Caco-2 (cell line): ENCODE measurements at regions not wholly inside any gene's neighbourhood (a gene's known extent, or its start where the extent isn't known, plus 50 kb on each side); places are given as distances from the start of the nearest gene placed in this dataset.

Source experiments
- BruUV-seq: library from RNA; stranded (reverse); fragments of 400-500 nt; replicated peaks from 2 replicates; lab custom pipeline; 2021; lab: Mats Ljungman, UMichigan
- CTCF ChIA-PET: fragments of 300-600 bp; sonication (Branson Sonifier 250); formaldehyde crosslinking; loops from one replicate; lab custom pipeline; 2022; ENCODE audit warnings: antibody characterized with exemption; lab: Charles Lee
- POLR2A ChIA-PET: fragments of 300-600 bp; sonication (Branson Sonifier 250); formaldehyde crosslinking; loops from one replicate; lab custom pipeline; 2022; ENCODE audit warnings: antibody characterized with exemption; lab: Charles Lee
- DNase-seq, 2 experiments: peaks; one replicate each; pipeline versions ENCODE4 v3.0.0 to v3.0.0-alpha.2; 2020 to 2022
- H3K27me3 ChIP-seq: replicated peaks from 2 replicates; pipeline ENCODE4 v1.6.0; 2011; ENCODE audit warnings: low read length; ENCODE audit not compliant: control insufficient read depth, insufficient read depth
- H3K36me3 ChIP-seq: 2 replicates; pipeline ENCODE4 v1.5.1; 2011; ENCODE audit warnings: low read length; ENCODE audit not compliant: control insufficient read depth, insufficient read depth
- H3K4me1 ChIP-seq: fragments of 250-450 bp; sonication (Bioruptor Pico); 2 replicates; pipeline ENCODE4 v1.5.1; 2020; ENCODE audit warnings: mild to moderate bottlenecking
- H3K4me3 ChIP-seq: 2 replicates; pipeline ENCODE4 v1.5.1; 2011; ENCODE audit warnings: low read depth, mild to moderate bottlenecking, control low read depth, low read length
- H3K9me3 ChIP-seq: fragments of 250-450 bp; sonication (Bioruptor Pico); 2 replicates; pipeline ENCODE4 v1.5.1; 2020; ENCODE audit warnings: mild to moderate bottlenecking, moderate library complexity
- H3K27ac Mint-ChIP-seq: one replicate; pipeline ENCODE4 v1.8.0; 2022; ENCODE audit warnings: mixed read lengths; ENCODE audit not compliant: unreplicated experiment
- H3K27me3 Mint-ChIP-seq: one replicate; pipeline ENCODE4 v1.8.0; 2022; ENCODE audit warnings: mixed read lengths; ENCODE audit not compliant: insufficient read depth, unreplicated experiment
- H3K36me3 Mint-ChIP-seq: one replicate; pipeline ENCODE4 v1.8.0; 2022; ENCODE audit warnings: mild to moderate bottlenecking, mixed read lengths; ENCODE audit not compliant: insufficient read depth, unreplicated experiment
- H3K4me1 Mint-ChIP-seq: one replicate; pipeline ENCODE4 v1.8.0; 2022; ENCODE audit warnings: low read depth, mixed read lengths; ENCODE audit not compliant: unreplicated experiment
- H3K4me3 Mint-ChIP-seq: one replicate; pipeline ENCODE4 v1.8.0; 2022; ENCODE audit warnings: mild to moderate bottlenecking, moderate library complexity, mixed read lengths; ENCODE audit not compliant: unreplicated experiment
- H3K9me3 Mint-ChIP-seq: one replicate; pipeline ENCODE4 v1.8.0; 2022; ENCODE audit warnings: mixed read lengths; ENCODE audit not compliant: unreplicated experiment
- intact Hi-C: fragments of 100-400 bp; cut with micrococcal nuclease; formaldehyde crosslinking; loops from one replicate; pipeline ENCODE4 v1.10.0; 2022; ENCODE audit not compliant: unreplicated experiment
- TF ChIP-seq, protein P1 (sequence below), 2 experiments: fragments of 200-600 bp in 1 of 2; IDR thresholded peaks; 1 replicate in 1 of 2; 2 replicates in 1 of 2; pipeline versions ENCODE4 v1.5.1 to v1.8.0; 2011 to 2022; ENCODE audit warnings: antibody characterized with exemption in 1 of 2, control low read depth in 1 of 2, inconsistent platforms in 1 of 2, low read depth in 1 of 2, low read length in 1 of 2, mild to moderate bottlenecking in 1 of 2, moderate library complexity in 1 of 2; ENCODE audit not compliant: insufficient read depth in 1 of 2, severe bottlenecking in 1 of 2, unreplicated experiment in 1 of 2

DNA sequence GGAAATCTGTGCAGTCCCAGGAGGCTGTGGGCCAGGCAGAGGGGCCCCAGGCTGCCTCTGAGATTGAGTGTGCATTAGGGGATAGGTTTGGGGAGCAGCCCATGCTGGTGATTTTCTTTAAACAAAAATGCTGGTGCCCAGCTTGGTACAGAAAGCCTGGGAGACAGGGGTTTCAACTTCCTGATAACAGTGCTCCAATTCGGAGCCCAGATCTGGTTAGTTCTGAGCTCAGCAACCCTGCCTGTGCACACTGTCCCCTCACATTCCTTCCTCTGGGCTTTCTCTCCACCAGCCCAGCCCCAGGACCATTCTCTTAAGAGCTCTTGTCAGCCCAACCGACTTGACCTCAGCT is 379.2 kb upstream of the ZMIZ1 start:
- H3K4me1 ChIP-seq, result peaks cover 4% of the 10 kb centered on the region; the same call in 1 of the 2 replicates
- Mint-ChIP-seq H3K9me3 (no peaks in the 10 kb centered on the region), H3K4me3 (no peak overlapping the region), H3K4me1 (no peaks in the 10 kb centered on the region), H3K36me3 (no peaks in the 10 kb centered on the region), H3K27me3 (no peaks in the 10 kb centered on the region), H3K27ac (no peak overlapping the region)
- BruUV-seq, result no TSS peak
- TF ChIP-seq, protein P1, sequence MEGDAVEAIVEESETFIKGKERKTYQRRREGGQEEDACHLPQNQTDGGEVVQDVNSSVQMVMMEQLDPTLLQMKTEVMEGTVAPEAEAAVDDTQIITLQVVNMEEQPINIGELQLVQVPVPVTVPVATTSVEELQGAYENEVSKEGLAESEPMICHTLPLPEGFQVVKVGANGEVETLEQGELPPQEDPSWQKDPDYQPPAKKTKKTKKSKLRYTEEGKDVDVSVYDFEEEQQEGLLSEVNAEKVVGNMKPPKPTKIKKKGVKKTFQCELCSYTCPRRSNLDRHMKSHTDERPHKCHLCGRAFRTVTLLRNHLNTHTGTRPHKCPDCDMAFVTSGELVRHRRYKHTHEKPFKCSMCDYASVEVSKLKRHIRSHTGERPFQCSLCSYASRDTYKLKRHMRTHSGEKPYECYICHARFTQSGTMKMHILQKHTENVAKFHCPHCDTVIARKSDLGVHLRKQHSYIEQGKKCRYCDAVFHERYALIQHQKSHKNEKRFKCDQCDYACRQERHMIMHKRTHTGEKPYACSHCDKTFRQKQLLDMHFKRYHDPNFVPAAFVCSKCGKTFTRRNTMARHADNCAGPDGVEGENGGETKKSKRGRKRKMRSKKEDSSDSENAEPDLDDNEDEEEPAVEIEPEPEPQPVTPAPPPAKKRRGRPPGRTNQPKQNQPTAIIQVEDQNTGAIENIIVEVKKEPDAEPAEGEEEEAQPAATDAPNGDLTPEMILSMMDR (IDR thresholded peaks at IDR 0.05; ENCODE audit: insufficient read depth in 1 of 2, low read depth in 1 of 2, low read length in 1 of 2, severe bottlenecking in 1 of 2, unreplicated experiment in 1 of 2), result no peak
- intact Hi-C loops, result no loop called here
- no peaks in the 10 kb centered on the region for H3K27me3 ChIP-seq
- no peak overlapping the region for H3K4me3 ChIP-seq
- H3K36me3 ChIP-seq, result no peaks in the 10 kb centered on the region
- no peak for DNase-seq
- ChIA-PET CTCF (interaction anchor here (0.6 kb wide), 1 partner anchor 84 kb away, joined by 3 read pairs; no protein-coding TSS in a partner anchor), POLR2A (no interaction called here)
- H3K9me3 ChIP-seq, result no peaks in the 10 kb centered on the region

DNA sequence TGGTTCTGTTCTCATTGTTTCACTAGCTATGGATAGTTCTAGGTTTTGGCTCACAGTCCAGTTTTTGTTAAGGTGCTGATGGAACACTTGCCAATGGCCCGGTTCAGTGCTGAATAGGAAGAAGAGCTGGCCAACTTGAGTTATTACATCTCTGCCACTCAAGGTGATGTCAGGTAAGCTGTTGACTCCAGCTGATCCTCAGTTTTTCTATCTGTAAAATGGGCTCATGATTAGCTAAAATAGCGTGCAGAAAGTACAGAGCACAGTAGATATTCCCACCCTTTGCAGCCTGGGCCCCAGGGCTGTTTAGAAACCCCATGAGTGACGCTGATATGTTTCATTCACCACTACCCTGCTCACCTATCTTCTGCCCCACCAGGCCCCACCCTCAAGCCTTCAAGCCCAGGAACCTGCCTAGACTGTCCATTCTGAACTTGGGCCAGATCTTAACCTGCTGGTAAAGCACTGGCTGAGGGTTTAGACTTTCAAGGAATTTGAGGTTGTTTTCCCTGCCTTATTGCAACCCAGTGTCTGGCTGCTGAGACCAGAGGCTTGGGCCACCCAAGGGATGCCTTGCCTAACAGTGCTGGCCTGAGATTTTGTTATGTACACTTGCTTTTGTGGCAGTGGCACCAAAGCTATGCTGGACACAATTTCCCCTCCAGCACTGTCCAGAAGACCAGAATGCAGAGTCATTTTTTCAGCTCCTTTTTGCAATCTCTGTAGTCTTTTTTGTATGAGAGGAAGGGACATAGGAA is 378.2 kb upstream of the ZMIZ1 start:
- Mint-ChIP-seq H3K4me1 (no peaks in the 10 kb centered on the region), H3K4me3 (no peak overlapping the region), H3K36me3 (no peaks in the 10 kb centered on the region), H3K9me3 (no peaks in the 10 kb centered on the region), H3K27ac (no peak overlapping the region), H3K27me3 (no peaks in the 10 kb centered on the region)
- Histone ChIP-seq H3K4me1 (peaks cover 4% of the 10 kb centered on the region; the same call in 1 of the 2 replicates), H3K27me3 (no peaks in the 10 kb centered on the region), H3K4me3 (no peak overlapping the region), H3K36me3 (no peaks in the 10 kb centered on the region), H3K9me3 (no peaks in the 10 kb centered on the region)
- intact Hi-C loops, result no loop called here
- no TSS peak for BruUV-seq
- ChIA-PET POLR2A (no interaction called here), CTCF (no interaction called here)
- DNase-seq, result no peak
- TF ChIP-seq, protein P1 (IDR thresholded peaks at IDR 0.05; ENCODE audit: insufficient read depth in 1 of 2, low read depth in 1 of 2, low read length in 1 of 2, severe bottlenecking in 1 of 2, unreplicated experiment in 1 of 2), result no peak

DNA sequence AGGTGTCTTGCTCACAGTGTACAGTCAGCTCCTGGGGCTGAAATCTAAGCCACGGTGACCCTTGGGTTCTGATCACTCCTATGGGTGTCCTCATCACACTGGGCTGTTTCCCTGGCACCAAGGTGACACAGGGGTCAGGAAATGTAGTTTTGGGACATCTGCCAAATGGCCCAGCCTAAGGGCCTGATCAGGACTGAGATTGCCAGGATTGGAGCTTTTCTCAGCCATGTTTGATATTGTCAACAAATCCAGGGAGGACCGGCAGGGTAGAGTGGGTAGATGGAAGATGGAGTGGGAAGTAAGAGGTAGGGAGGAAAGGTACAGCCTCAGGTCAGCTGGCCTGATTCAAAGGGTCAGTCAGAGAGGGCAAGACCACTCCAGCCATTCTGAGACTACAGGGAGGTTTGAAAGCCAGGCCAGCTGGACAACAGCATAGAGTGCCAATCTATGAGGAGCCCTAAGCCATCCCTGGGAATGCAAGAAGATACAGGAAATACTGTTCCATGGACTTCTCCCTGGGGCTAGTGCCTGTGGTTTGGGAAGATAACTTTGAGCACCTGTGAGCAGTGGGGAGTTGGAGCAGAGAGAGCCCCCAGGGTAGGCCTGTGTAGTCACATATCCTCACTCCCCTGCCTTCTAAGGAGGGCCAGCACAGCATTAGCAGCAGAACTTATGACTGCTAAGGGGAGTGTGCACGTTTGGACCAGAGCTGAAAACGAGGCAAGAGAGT is 377.3 kb upstream of the ZMIZ1 start:
- CTCF ChIA-PET, result no interaction called here
- H3K36me3 Mint-ChIP-seq, result no peaks in the 10 kb centered on the region
- DNase-seq, result no peak
- Histone ChIP-seq H3K4me3 (no peak overlapping the region), H3K4me1 (no peaks in the 10 kb centered on the region), H3K27me3 (no peaks in the 10 kb centered on the region), H3K9me3 (no peaks in the 10 kb centered on the region), H3K36me3 (no peaks in the 10 kb centered on the region)
- H3K9me3 Mint-ChIP-seq, result no peaks in the 10 kb centered on the region
- no peak overlapping the region for H3K27ac Mint-ChIP-seq
- no peaks in the 10 kb centered on the region for H3K4me1 Mint-ChIP-seq
- BruUV-seq, result no TSS peak
- intact Hi-C loops, result no loop called here
- POLR2A ChIA-PET, result no interaction called here
- TF ChIP-seq, protein P1 (IDR thresholded peaks at IDR 0.05; ENCODE audit: insufficient read depth in 1 of 2, low read depth in 1 of 2, low read length in 1 of 2, severe bottlenecking in 1 of 2, unreplicated experiment in 1 of 2), result no peak
- no peak overlapping the region for H3K4me3 Mint-ChIP-seq
- no peaks in the 10 kb centered on the region for H3K27me3 Mint-ChIP-seq
